T-helper 1 cell (primary cell): ENCODE measurements at regions not wholly inside any gene's neighbourhood (a gene's known extent, or its start where the extent isn't known, plus 50 kb on each side); places are given as distances from the start of the nearest gene placed in this dataset.
"Not testable (repeated sequence)": the region's sequence is repeated elsewhere in the genome, so short reads cannot be mapped to it uniquely, and the experiment has no call there.

ENCODE experiments used
- DNase-seq, 5 donors: peaks; one replicate each; pipeline ENCODE4 v3.0.0-alpha.2; 2012 to 2020

- DNase-seq, result no peak
Measured at GRCh38 chr14:81584495-81584894, 50.8 kb upstream of the SEL1L start.

- no peak for DNase-seq
Measured at GRCh38 chr14:81589381-81590065, 55.9 kb upstream of the SEL1L start.

GRCh38 chr14:81591266-81591665 is 57.6 kb upstream of the SEL1L start:
- no peak for DNase-seq

GRCh38 chr14:81594012-81594411 is 60.4 kb upstream of the SEL1L start:
- no peak for DNase-seq

GRCh38 chr14:81605660-81606059 is 72.0 kb upstream of the SEL1L start:
- DNase-seq, result no peak

GRCh38 chr14:81613341-81614045 is 79.8 kb upstream of the SEL1L start:
- no peak for DNase-seq

GRCh38 chr14:81614302-81614701 is 80.6 kb upstream of the SEL1L start:
- DNase-seq, result not testable (repeated sequence)

GRCh38 chr14:81618695-81619094 is 85.0 kb upstream of the SEL1L start:
- no peak for DNase-seq

- no peak for DNase-seq
Measured at GRCh38 chr14:81619816-81620215, 86.2 kb upstream of the SEL1L start.

- not testable (repeated sequence) for DNase-seq
Measured at GRCh38 chr14:81623771-81624396, 90.2 kb upstream of the SEL1L start.

- DNase-seq, result peak in 1 of 5 donors; percentile 8
Measured at GRCh38 chr14:81625343-81625742, 91.7 kb upstream of the SEL1L start.

GRCh38 chr14:81632157-81632556 is 98.5 kb upstream of the SEL1L start:
- no peak for DNase-seq

GRCh38 chr14:81633496-81633895 is 99.8 kb upstream of the SEL1L start:
- no peak for DNase-seq

- no peak for DNase-seq
Measured at GRCh38 chr14:81637639-81638038, 104.0 kb upstream of the SEL1L start.

GRCh38 chr14:81638656-81639280 is 105.1 kb upstream of the SEL1L start:
- no peak for DNase-seq

- DNase-seq, result no peak
Measured at GRCh38 chr14:81653626-81654025, 120.0 kb upstream of the SEL1L start.

GRCh38 chr14:81655423-81656314 is 122.0 kb upstream of the SEL1L start:
- DNase-seq, result no peak

GRCh38 chr14:81656811-81657210 is 123.2 kb upstream of the SEL1L start:
- DNase-seq, result no peak

- no peak for DNase-seq
Measured at GRCh38 chr14:81662066-81662465, 128.4 kb upstream of the SEL1L start.

GRCh38 chr14:81662570-81663197 is 129.0 kb upstream of the SEL1L start:
- DNase-seq, result no peak

- no peak for DNase-seq
Measured at GRCh38 chr14:81668626-81669274, 135.1 kb upstream of the SEL1L start.
